AG10803 (cell line): ENCODE measurements at regions not wholly inside any gene's neighbourhood (a gene's known extent, or its start where the extent isn't known, plus 50 kb on each side); places are given as distances from the start of the nearest gene placed in this dataset.
"Not testable (repeated sequence)": the region's sequence is repeated elsewhere in the genome, so short reads cannot be mapped to it uniquely, and the experiment has no call there.

Experiments
- DNase-seq: peaks from one replicate; pipeline ENCODE4 v3.0.0; 2010; ENCODE audit warnings: low read depth
- H3K4me3 ChIP-seq: 2 replicates; pipeline ENCODE4 v1.5.1; 2011; ENCODE audit warnings: mild to moderate bottlenecking, low read length, control low read depth

- not testable (repeated sequence) for DNase-seq, H3K4me3 ChIP-seq
Observed at GRCh38 chr4:49150351-49151083, 164.4 kb downstream of the CWH43 start.

GRCh38 chr4:49153011-49153410 is 166.9 kb downstream of the CWH43 start:
- H3K4me3 ChIP-seq, DNase-seq: not testable (repeated sequence)

- peak; percentile 62 for DNase-seq
- H3K4me3 ChIP-seq, result not testable (repeated sequence)
Observed at GRCh38 chr4:49154308-49155103, 168.4 kb downstream of the CWH43 start.

GRCh38 chr4:49155270-49155669 is 169.2 kb downstream of the CWH43 start:
- not testable (repeated sequence) for DNase-seq, H3K4me3 ChIP-seq

- not testable (repeated sequence) for DNase-seq, H3K4me3 ChIP-seq
Observed at GRCh38 chr4:49156309-49156708, 170.2 kb downstream of the CWH43 start.

- H3K4me3 ChIP-seq, DNase-seq: not testable (repeated sequence)
Observed at GRCh38 chr4:49157630-49158029, 171.6 kb downstream of the CWH43 start.

- DNase-seq, H3K4me3 ChIP-seq: not testable (repeated sequence)
Observed at GRCh38 chr4:49161111-49161541, 175.1 kb downstream of the CWH43 start.

GRCh38 chr4:49164916-49165315 is 178.8 kb downstream of the CWH43 start:
- H3K4me3 ChIP-seq, DNase-seq: not testable (repeated sequence)

- not testable (repeated sequence) for DNase-seq, H3K4me3 ChIP-seq
Observed at GRCh38 chr4:49177847-49178246, 191.8 kb downstream of the CWH43 start.

GRCh38 chr4:49181088-49181487 is 195.0 kb downstream of the CWH43 start:
- not testable (repeated sequence) for H3K4me3 ChIP-seq, DNase-seq

GRCh38 chr4:49211396-49212194 is 225.5 kb downstream of the CWH43 start:
- H3K4me3 ChIP-seq, DNase-seq: not testable (repeated sequence)

GRCh38 chr4:49213250-49213649 is 227.2 kb downstream of the CWH43 start:
- H3K4me3 ChIP-seq, DNase-seq: not testable (repeated sequence)

- not testable (repeated sequence) for DNase-seq, H3K4me3 ChIP-seq
Observed at GRCh38 chr4:49213750-49214149, 227.7 kb downstream of the CWH43 start.

GRCh38 chr4:49214453-49215081 is 228.5 kb downstream of the CWH43 start:
- not testable (repeated sequence) for H3K4me3 ChIP-seq, DNase-seq

GRCh38 chr4:49215082-49215479 is 229.0 kb downstream of the CWH43 start:
- not testable (repeated sequence) for H3K4me3 ChIP-seq, DNase-seq

- H3K4me3 ChIP-seq, DNase-seq: not testable (repeated sequence)
Observed at GRCh38 chr4:49216606-49217005, 230.5 kb downstream of the CWH43 start.
